ENCODE measurements at regions not wholly inside any gene's neighbourhood (a gene's known extent, or its start where the extent isn't known, plus 50 kb on each side); places are given as distances from the start of the nearest gene placed in this dataset.
"Not testable (repeated sequence)": the region's sequence is repeated elsewhere in the genome, so short reads cannot be mapped to it uniquely, and the experiment has no call there.

- no peak for DNase-seq (ENCODE audit: low spot score)
Measured at GRCh38 chrX:130552444-130553073, 150.8 kb downstream of the RBMX2 start.

GRCh38 chrX:130555341-130555740 is 153.6 kb downstream of the RBMX2 start:
- DNase-seq (ENCODE audit: low spot score): no peak

GRCh38 chrX:130555757-130556156 is 154.0 kb downstream of the RBMX2 start:
- DNase-seq (ENCODE audit: low spot score): no peak

GRCh38 chrX:130556951-130557350 is 155.2 kb downstream of the RBMX2 start:
- DNase-seq (ENCODE audit: low spot score): no peak

- DNase-seq (ENCODE audit: low spot score): no peak
Measured at GRCh38 chrX:130560544-130560943, 158.8 kb downstream of the RBMX2 start.

GRCh38 chrX:130561930-130562329 is 160.1 kb downstream of the RBMX2 start:
- DNase-seq (ENCODE audit: low spot score): no peak

GRCh38 chrX:130563476-130563875 is 161.7 kb downstream of the RBMX2 start:
- no peak for DNase-seq (ENCODE audit: low spot score)

GRCh38 chrX:130566028-130566683 is 164.4 kb downstream of the RBMX2 start:
- no peak for DNase-seq (ENCODE audit: low spot score)

GRCh38 chrX:130573030-130573429 is 171.2 kb downstream of the RBMX2 start:
- not testable (repeated sequence) for DNase-seq (ENCODE audit: low spot score)
